ENCODE measurements at regions not wholly inside any gene's neighbourhood (a gene's known extent, or its start where the extent isn't known, plus 50 kb on each side); places are given as distances from the start of the nearest gene placed in this dataset.
"Not testable (repeated sequence)": the region's sequence is repeated elsewhere in the genome, so short reads cannot be mapped to it uniquely, and the experiment has no call there.

DNA sequence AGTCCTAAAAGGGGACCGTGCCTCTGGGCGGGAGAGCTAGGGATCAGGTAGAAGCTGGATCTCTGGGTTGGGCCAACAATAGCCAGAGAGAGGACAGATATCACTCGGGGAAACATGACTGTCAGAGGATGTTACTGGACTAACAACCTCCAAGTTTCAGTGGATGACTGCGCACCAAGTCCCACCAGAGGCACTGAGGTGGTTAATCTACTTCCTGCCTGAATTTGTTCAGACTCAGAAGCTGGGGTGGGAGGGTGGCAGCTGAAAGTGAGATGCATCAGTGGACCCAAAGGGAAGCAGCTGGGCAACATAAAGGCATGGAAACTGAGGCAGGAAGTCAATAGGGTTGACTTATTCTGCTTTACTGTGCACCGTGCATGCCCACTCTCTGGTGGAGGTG is 130.1 kb upstream of the SLC44A1 start:
- DNase-seq = no peak

DNA sequence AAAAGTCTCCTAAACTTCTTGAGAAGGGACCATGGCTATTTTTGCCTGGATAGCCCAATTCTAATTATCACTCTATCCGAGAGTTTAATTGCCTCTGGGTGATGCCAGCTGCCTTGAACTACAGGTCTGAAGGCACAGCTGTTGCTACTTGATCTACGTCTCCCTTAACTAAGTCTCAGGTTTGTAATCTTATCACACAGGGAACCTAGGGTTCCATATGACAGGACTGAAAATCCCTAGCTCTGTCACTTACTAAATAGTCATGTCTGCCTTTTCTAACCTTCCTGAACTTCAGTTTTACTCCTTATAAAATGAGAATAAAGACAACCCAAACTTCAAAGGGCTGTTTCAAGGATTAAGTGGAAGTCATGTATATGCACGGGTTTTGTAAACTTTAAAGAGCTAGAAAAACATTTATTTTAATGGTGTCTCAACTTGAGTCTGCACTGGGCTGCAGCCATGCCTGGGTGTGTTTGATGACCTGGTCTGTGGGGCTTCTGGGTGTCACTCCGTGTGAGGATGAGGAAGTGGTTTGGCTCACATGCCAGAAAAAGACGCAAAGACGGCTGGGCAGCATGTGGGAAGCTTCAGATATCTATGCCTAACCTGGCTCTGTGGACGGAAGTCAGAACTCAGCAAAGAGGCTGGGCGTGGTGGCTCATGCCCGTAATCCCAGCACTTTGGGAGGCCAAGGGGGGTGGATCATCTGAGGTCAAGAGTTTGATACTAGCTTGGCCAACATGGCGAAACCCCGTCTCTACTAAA is 129.3 kb upstream of the SLC44A1 start:
- no peak for DNase-seq

DNA sequence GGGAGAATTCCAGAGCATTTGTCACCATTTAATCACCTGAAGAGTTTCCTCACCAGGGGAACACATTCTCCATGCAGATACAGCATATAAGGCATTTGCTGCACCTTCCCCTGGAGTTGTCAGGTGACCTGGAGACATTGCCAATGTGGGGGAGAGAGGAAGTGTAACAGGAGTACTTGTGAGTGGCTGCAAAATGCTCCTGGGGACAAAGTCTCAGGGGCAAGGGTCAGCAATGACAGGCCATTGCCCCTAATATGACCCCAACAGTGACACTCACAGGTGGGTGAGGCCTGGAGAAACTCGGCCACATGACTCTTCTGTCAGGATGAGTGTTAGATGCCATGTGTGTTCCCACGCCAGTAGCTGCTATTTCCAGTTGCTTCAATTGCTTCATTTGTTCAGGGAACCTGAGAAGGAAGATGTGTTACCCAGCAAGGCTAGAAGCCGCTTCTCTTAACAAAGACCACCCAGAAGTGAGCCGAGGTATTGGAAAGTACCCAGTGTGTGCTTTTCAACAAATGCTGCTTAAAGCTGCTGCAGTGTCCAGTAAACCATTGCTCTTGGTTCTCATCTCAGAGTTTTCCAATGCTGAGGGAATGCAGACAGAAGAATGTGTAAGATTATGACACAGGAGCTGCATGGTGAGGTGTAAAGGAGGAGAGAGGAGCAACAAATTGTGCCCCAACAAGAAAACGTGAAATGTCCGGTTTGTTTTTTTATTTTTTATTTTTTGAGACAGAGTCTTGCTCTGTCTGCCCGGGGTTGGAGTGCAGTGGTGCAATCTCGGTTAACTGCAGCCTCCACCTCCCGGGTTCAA is 128.2 kb upstream of the SLC44A1 start:
- DNase-seq = no peak

DNA sequence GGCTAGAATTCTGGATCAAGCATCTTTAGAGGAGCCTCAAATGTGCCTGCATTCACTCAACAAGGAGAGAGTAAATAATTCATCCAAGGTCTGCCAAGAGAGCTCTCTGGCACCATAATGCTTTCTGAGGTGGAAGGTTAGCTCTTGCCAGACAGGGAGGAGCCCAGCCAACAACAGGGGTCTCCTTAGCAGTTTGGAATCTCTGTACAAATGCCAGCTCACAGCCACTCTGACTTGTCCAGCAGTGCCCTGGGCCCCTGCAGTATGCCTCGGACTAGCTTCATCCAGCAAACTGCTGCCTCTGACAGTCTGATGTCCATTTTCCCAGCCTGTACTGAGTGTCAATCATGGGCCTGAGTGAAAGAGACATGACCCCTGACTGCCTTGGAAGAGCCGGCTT is 127.2 kb upstream of the SLC44A1 start:
- DNase-seq = no peak

DNA sequence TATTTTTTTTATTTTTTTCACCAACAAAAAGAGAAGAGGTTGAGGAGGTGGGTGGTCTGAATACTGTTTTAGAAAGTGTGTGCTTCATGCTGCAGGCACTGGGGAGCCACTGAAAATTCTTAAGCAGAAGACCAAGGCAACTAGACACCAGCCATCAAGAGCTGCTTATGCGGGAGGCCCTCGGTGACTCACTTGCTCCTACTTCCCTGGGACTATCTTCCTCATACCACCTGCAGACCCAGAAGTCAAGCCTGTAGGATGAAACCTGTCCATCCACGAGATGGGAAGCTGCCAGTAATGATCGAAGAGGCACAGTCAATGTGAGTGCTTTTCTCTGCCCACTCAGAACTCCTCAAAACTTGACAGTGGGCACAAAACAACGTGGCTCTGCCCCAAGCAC is 125.8 kb upstream of the SLC44A1 start:
- no peak for DNase-seq

DNA sequence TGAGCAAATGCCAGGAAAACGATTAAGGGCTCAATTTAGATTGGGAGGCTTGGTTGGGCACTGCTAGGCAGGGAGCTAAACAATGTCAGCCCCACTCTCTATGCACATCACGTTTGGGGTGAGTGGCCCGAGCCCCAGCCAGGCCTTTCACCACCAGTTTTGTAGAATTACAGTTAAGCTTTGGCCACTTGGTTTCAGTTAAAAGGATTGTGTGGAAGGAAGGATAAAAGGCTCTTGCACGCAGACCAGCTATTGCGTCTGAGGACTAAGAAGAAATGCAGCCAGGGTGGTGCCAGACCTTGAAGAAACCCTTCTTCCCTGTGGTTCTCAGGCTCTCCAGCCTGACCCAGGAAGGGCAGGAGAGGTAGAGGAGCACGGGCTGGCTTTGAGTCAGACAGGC is 125.3 kb upstream of the SLC44A1 start:
- no peak for DNase-seq

DNA sequence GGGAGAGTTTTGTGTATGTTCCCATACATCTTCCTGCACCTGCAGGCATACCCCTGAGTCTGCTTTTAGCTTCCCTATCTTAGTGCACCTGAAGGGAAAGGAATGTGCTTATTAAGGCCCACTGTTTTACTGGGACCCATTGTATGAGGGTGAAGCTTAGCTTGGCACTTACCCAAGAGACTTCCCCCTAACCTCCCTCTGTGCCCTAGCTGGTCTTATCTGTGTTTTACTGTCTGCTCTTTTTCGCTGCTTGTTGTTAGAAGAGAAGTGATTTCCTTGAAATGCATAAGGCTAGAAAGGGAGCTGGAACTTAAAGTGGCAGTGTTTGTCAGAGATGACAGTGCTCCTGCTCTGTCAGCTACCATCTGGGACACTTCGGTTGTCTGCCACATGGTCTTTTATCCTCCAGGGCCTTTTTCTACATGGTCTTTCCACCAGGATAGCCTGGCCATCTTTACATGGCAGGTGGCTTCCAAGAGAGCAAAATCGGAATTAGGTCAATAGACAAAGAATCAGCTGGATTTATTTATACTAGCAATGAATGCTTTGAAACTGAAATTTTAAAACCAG is 122.5 kb upstream of the SLC44A1 start:
- no peak for DNase-seq

DNA sequence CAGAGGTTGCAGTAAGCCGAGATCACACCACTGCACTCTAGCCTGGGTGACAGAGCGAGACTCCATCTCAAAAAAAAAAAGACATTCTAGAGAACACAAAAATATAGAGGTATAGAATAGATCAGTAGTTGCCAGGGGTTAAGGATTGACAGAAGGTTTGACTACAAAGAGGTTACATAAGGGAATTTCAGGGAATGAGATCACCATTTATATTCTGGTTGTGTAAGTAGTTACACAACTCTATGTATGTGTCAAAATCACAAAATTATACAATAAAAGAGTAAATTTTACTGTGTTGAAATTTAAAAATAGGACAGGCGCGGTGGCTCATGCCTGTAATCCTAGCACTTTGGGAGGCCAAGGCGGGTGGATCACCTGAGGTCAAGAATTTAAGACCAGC is 119.9 kb upstream of the SLC44A1 start:
- DNase-seq = not testable (repeated sequence)

DNA sequence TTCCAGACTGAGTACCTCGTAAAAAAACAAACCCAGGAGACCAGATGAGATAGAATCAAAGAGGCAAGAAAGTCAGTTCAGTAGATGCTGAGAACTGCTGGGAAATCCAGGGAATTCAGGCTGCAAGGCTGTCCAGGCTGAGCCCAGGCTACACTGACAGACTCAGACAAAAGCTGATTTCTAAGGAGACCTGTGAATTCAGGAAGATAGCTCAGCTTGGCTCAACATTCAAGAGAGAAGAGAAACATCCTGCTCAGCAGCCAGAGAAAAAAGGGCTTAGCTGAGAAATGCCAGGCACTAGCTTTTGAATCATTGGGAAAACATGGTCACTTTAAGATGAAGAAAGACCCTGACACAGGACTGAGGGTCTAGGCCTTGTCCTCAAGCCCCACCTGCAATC is 118.2 kb upstream of the SLC44A1 start:
- DNase-seq = no peak

DNA sequence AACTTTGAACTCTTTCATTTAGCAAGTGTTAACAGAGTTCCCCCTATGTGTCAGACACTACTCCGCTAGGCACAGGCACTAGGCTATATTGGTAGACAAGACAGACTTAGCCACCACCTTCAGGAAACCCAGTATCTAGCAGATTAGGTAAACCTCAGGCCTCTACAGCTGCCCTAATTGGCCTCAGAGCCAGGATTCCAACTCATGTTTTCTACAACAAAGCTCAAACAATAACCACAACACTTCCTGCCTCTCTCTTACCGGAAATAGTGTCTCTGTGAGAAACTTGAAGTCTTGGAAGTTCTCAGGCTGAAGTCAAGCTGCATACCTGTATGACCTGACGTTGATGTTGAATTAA is 116.6 kb upstream of the SLC44A1 start:
- DNase-seq = no peak

DNA sequence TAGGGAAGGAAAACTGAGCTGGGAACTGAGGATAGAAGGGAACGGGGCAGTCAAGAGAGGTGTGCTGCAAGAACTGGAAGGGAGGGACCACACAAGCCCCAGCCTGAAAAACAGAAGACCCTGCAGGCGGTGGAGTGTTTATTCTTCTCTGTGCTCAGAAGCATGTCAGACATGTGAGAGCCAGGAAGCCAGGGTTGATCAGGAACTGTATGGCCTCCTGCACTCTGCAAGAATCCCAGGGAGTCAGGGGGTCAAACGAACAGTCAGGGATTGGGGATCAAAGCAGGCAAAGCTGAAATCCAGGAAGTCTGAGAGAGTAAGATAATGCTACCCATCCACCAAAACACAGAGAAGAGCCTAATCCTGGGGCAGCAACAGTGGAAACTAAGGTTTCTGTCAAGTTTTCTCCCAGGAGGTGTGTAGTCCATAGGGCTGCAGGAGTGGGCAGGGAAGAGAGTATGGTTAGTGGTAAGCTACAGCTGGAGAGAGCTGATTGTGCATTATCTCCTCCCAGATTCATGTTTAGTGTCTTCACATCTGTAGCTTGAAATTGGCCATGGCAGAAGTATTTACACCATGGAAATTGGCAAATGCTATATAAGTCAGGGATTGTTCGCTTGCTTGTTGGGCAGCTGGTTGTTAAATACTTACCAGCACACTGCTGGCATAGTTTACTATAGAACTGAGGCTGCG is 115.4 kb upstream of the SLC44A1 start:
- no peak for DNase-seq

DNA sequence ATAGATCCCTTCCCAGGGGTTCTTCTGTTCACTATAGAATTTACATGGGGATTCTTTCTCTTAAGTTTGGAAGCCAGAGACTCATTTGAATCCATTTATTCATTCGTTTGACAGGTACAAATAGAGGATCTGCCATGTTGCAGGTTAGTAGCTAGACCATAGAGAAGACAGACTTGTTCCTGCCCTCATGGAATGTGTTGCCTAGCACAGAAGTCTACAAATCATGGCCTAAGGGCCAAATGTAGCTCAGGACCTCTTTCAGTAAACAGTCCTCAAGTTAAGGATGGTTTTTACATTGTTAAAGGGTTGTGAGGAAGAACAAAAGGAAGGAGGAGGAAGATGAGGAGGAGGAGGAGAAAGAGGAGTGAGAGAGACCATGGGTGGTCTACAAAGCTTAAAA is 114.7 kb upstream of the SLC44A1 start:
- no peak for DNase-seq

DNA sequence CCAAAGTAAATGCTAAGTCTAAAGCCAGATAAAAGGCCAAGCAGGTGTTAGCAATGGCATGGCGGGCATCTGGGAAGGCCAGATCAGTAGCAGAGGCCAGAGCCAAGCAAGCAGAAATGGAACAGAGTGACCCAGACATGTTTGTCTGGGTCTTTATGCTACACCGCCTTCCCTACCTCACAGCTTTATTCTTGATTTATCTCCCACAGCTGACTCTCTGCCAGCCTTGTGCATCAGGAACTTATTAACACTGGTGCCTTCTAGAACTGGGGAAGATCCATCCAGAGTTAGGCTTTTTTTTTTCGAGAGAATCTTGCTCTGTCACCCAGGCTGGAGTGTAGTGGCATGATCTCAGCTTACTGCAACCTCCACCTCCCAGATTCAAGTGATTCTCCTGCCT is 112.5 kb upstream of the SLC44A1 start:
- DNase-seq = no peak

DNA sequence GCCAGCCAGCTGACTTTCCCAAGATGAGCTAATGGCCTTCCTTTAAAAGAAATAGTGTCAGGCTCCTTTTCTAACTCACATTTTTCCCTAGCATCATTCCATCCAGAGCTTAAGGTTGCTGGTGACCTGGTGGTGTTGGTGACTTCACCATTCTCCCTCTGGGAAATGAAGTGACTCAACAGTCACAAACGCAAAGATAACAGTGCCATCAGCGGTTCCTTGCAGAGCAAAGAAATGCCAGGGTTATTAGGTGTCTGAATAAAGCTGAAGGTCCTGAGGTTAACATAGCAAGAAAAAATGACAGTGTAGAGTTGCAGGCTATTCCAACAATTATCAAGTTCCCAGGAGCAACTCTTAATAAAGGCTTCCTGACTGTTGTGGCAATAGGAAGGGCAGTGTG is 111.8 kb upstream of the SLC44A1 start:
- no peak for DNase-seq

DNA sequence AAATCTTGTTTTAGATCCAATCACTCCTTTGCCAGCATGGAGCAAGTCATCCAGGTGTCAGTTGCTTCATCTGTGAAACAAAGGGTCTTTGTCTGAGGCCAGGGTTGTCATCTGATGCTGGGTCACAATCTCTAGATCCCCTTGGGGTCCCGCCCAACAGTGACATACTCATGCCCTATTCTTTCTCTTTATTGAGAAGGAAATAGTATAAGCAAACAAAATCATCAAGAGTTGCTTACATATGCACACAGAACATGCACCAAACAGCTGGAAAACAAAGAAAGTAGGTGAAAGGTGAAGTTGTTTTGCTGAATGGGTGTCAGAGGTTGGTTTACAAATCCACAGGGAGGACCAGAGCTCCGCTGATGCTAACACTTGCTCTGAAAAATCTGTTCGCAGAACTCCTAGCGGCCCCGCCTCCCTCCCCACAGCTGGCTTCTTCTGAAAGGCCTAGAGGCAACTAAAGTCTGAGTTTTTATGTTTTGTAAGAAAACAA is 106.1 kb upstream of the SLC44A1 start:
- DNase-seq = peak; percentile 11

DNA sequence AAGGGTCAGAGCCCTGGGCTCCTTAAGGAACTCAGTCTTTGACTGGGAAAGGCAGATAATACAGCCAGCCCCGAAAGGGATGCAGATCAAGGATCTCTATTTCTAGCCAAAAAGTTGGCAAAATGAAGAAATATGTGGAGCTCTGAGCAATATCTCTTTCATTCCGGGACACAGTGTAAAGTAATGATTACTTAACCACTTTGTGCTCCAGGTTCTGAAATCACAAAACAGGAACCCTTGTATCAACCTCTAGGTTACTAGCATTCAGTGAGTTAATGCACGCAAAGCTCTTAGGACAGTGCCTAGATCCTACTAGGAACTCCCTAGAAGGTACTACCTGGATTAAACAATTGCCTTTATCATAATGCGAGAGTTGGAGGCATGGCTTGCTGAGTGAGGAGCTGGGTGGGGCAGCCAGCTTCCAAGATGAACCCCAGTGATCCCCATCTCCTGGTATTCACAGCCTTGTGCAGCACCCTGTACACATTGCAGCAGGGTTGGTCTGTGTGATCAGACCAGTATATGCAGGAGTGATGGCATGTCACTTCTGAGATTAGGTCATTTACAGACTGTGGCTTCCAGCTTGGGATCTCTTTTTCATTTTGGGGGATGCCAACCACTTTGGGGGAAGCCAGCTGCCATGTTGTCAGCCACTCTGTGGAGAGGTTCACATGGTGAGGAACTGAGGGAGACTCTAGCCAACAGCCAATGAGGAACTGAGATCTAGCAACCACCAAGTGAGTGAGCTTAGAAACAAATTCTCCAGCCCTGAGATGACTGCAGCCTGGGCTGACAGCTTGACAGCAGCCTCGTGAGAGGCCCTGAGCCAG is 103.1 kb upstream of the SLC44A1 start:
- no peak for DNase-seq

DNA sequence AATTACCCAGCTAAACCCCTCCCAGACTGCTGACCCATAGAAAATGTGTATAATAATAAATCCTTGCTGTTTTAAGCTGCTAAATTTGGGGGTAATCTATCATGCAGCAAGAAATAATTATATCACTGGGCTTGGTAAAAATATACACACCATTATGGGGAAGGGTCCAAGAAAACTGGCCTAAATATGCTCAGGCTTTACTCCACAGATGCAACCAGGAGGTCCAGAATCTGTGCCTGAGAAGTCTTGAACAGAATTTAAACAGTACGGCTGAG is 102.5 kb upstream of the SLC44A1 start:
- DNase-seq = no peak

DNA sequence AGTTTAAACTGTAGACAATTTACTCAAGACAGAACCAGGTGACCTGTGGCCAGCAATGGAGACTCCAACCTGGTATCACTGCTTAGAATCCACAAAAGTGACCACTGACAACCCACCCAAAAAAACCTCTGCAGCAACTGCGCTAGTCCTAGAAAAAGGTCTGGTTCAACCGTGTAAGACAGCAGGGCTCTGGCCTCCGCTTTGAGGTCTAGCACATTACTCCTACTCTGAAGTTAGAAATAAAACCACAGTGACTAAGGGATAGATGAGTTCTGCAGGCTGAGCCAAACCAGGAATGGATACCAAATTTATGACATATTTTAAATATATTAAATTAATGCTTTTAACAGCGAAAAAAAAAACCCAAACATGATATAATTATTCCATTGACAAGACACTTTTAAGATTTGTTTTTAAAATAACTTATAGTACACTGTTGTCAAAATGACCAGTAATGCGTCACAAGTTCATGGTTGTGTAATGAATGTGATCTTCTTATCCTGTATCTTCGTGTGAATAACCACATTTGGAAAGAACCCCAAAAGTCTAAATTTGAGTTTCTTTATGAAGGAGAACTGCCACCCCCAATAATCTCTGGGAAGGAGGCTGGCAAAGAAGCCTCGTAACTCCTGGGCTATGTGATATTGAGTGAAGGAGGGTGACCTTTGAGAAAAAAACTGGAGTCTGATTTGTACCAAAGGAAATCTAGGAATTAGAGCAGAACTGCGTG is 101.9 kb upstream of the SLC44A1 start:
- DNase-seq = no peak

DNA sequence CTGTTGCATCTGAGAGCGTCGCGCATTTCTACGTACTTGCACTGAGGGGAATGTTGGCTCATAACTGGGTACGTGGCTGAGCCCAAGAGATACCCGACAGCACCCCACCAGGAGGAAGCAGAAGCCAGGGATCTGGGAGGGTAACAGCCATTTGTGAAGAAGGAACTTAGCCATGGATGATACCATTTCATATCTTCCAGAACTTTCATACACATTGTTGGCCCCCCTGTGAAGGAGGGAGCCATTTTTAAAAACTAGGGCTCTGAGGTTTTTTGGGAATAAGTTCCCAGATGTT is 101.4 kb upstream of the SLC44A1 start:
- DNase-seq = no peak

DNA sequence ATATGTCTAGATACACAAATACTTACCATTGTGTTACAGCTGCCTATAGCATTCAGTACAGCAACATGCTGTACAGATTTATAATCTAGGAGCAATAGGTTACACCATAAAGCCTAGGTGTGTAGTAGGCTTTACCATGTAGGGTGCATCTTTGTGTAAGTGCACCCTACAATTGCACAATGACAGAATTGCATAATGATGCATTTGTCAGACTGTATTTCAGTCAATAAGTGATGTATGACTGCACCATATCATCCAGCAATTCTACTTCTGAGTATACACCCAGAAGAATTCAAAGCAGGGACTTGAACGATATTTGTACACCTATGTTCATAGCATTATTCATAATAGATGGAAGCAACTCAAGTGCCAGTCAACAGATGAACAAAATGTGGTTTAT is 100.4 kb upstream of the SLC44A1 start:
- no peak for DNase-seq

DNA sequence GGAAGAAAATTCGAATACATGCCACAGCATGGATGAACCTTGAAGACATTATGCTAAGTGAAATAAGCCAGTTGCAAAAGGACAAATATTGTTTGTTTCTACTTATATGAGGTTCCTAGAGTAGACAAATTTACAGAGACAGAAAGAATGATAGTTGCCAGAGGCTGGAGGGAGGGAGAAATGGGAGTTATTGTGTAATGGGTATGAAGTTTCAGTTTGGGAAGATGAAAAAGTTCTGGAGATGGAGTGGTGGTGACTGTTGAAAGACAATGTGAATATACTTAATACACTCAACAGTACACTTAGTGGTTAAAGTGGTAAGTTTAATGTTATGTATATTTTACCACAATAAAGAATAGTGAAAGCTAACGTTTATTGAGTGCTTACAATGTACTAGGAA is 99.6 kb upstream of the SLC44A1 start:
- DNase-seq = no peak

DNA sequence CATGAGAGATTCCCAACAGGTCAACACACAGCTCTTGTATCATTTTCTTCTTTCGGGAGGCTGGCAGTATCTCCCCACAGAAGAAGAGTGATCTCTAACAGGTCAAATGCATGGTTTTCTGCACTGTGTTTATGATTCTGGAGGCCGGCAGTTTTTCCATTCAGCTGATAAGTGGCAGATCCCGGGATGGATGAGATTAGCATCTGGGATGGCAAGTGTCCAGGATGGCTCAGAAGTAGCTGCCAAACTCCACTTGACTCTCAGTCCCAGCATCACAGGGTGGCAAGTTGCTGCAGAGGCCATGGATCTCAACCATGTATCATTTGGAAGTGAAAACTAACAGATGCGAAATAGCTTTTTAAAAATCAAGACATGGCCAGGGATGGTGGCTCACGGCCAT is 97.8 kb upstream of the SLC44A1 start:
- DNase-seq = no peak
